ENCODE measurements at regions not wholly inside any gene's neighbourhood (a gene's known extent, or its start where the extent isn't known, plus 50 kb on each side); places are given as distances from the start of the nearest gene placed in this dataset.

GRCh38 chr2:14827226-14828023, 194.9 kb downstream of the LRATD1 start:
- H3K36me3 Mint-ChIP-seq (ENCODE audit: low read depth), result no peaks in the 10 kb centered on the region

GRCh38 chr2:14828223-14828622, 195.7 kb downstream of the LRATD1 start:
- Mint-ChIP-seq H3K27ac (no peak overlapping the region), H3K4me3 (no peak overlapping the region), H3K4me1 (ENCODE audit: low read depth) (no peaks in the 10 kb centered on the region), H3K27me3 (ENCODE audit: low read depth) (no peaks in the 10 kb centered on the region), H3K36me3 (ENCODE audit: low read depth) (no peaks in the 10 kb centered on the region), H3K9me3 (peaks cover 6% of the 10 kb centered on the region)

More at GRCh38 chr2:14827226-14828023, 194.9 kb downstream of the LRATD1 start:
- Mint-ChIP-seq H3K4me3 (no peak overlapping the region), H3K9me3 (peaks cover 8% of the 10 kb centered on the region), H3K27ac (no peak overlapping the region), H3K4me1 (ENCODE audit: low read depth) (no peaks in the 10 kb centered on the region), H3K27me3 (ENCODE audit: low read depth) (no peaks in the 10 kb centered on the region)

GRCh38 chr2:14828968-14829367, 196.5 kb downstream of the LRATD1 start:
- Mint-ChIP-seq H3K27ac (no peak overlapping the region), H3K27me3 (ENCODE audit: low read depth) (no peaks in the 10 kb centered on the region), H3K9me3 (peaks cover 6% of the 10 kb centered on the region), H3K36me3 (ENCODE audit: low read depth) (no peaks in the 10 kb centered on the region), H3K4me1 (ENCODE audit: low read depth) (no peaks in the 10 kb centered on the region), H3K4me3 (no peak overlapping the region)

- Mint-ChIP-seq H3K27ac (no peak overlapping the region), H3K9me3 (no peaks in the 10 kb centered on the region), H3K36me3 (ENCODE audit: low read depth) (no peaks in the 10 kb centered on the region), H3K4me3 (no peak overlapping the region), H3K27me3 (ENCODE audit: low read depth) (no peaks in the 10 kb centered on the region), H3K4me1 (ENCODE audit: low read depth) (no peaks in the 10 kb centered on the region)
Observed at GRCh38 chr2:14831458-14831857, 198.9 kb downstream of the LRATD1 start.

GRCh38 chr2:14843507-14844204, 211.1 kb downstream of the LRATD1 start:
- H3K27me3 Mint-ChIP-seq (ENCODE audit: low read depth), result no peaks in the 10 kb centered on the region
- H3K36me3 Mint-ChIP-seq (ENCODE audit: low read depth), result no peaks in the 10 kb centered on the region
- no peak overlapping the region for H3K27ac Mint-ChIP-seq
- no peak overlapping the region for H3K4me3 Mint-ChIP-seq
- H3K4me1 Mint-ChIP-seq (ENCODE audit: low read depth), result no peaks in the 10 kb centered on the region
- peaks cover 11% of the 10 kb centered on the region for H3K9me3 Mint-ChIP-seq

- no peaks in the 10 kb centered on the region for H3K36me3 Mint-ChIP-seq (ENCODE audit: low read depth)
- H3K4me1 Mint-ChIP-seq (ENCODE audit: low read depth), result no peaks in the 10 kb centered on the region
- H3K4me3 Mint-ChIP-seq, result no peak overlapping the region
- H3K27me3 Mint-ChIP-seq (ENCODE audit: low read depth), result no peaks in the 10 kb centered on the region
- H3K9me3 Mint-ChIP-seq, result peaks cover 7% of the 10 kb centered on the region
- no peak overlapping the region for H3K27ac Mint-ChIP-seq
Observed at GRCh38 chr2:14855751-14856150, 223.2 kb downstream of the LRATD1 start.

GRCh38 chr2:14861181-14861580, 228.7 kb downstream of the LRATD1 start:
- Mint-ChIP-seq H3K27ac (no peak overlapping the region), H3K27me3 (ENCODE audit: low read depth) (no peaks in the 10 kb centered on the region), H3K4me1 (ENCODE audit: low read depth) (no peaks in the 10 kb centered on the region), H3K9me3 (no peaks in the 10 kb centered on the region), H3K36me3 (ENCODE audit: low read depth) (no peaks in the 10 kb centered on the region), H3K4me3 (no peak overlapping the region)

- H3K4me1 Mint-ChIP-seq (ENCODE audit: low read depth), result no peaks in the 10 kb centered on the region
- no peak overlapping the region for H3K4me3 Mint-ChIP-seq
- H3K36me3 Mint-ChIP-seq (ENCODE audit: low read depth), result no peaks in the 10 kb centered on the region
- no peaks in the 10 kb centered on the region for H3K27me3 Mint-ChIP-seq (ENCODE audit: low read depth)
- no peak overlapping the region for H3K27ac Mint-ChIP-seq
- H3K9me3 Mint-ChIP-seq, result peaks cover 7% of the 10 kb centered on the region
Observed at GRCh38 chr2:14866736-14867352, 234.3 kb downstream of the LRATD1 start.

GRCh38 chr2:14867853-14868252, 235.3 kb downstream of the LRATD1 start:
- H3K9me3 Mint-ChIP-seq, result peaks cover 7% of the 10 kb centered on the region
- no peaks in the 10 kb centered on the region for H3K36me3 Mint-ChIP-seq (ENCODE audit: low read depth)
- no peak overlapping the region for H3K4me3 Mint-ChIP-seq
- no peaks in the 10 kb centered on the region for H3K27me3 Mint-ChIP-seq (ENCODE audit: low read depth)
- no peak overlapping the region for H3K27ac Mint-ChIP-seq
- H3K4me1 Mint-ChIP-seq (ENCODE audit: low read depth), result no peaks in the 10 kb centered on the region

GRCh38 chr2:14872779-14873325, 240.3 kb downstream of the LRATD1 start:
- H3K4me3 Mint-ChIP-seq, result no peak overlapping the region
- no peaks in the 10 kb centered on the region for H3K4me1 Mint-ChIP-seq (ENCODE audit: low read depth)
- peaks cover 7% of the 10 kb centered on the region for H3K9me3 Mint-ChIP-seq
- H3K27ac Mint-ChIP-seq, result no peak overlapping the region
- no peaks in the 10 kb centered on the region for H3K36me3 Mint-ChIP-seq (ENCODE audit: low read depth)
- no peaks in the 10 kb centered on the region for H3K27me3 Mint-ChIP-seq (ENCODE audit: low read depth)

- Mint-ChIP-seq H3K4me3 (no peak overlapping the region), H3K4me1 (ENCODE audit: low read depth) (no peaks in the 10 kb centered on the region), H3K36me3 (ENCODE audit: low read depth) (no peaks in the 10 kb centered on the region), H3K27me3 (ENCODE audit: low read depth) (no peaks in the 10 kb centered on the region), H3K9me3 (no peaks in the 10 kb centered on the region), H3K27ac (no peak overlapping the region)
Observed at GRCh38 chr2:14881651-14882327, 249.3 kb downstream of the LRATD1 start.

- no peaks in the 10 kb centered on the region for H3K9me3 Mint-ChIP-seq
- H3K27me3 Mint-ChIP-seq (ENCODE audit: low read depth), result no peaks in the 10 kb centered on the region
- no peaks in the 10 kb centered on the region for H3K36me3 Mint-ChIP-seq (ENCODE audit: low read depth)
- no peak overlapping the region for H3K4me3 Mint-ChIP-seq
- H3K4me1 Mint-ChIP-seq (ENCODE audit: low read depth), result no peaks in the 10 kb centered on the region
- H3K27ac Mint-ChIP-seq, result no peak overlapping the region
Observed at GRCh38 chr2:14884651-14885050, 252.1 kb downstream of the LRATD1 start.

GRCh38 chr2:14891546-14891945, 259.0 kb downstream of the LRATD1 start:
- H3K36me3 Mint-ChIP-seq (ENCODE audit: low read depth), result no peaks in the 10 kb centered on the region
- no peak overlapping the region for H3K27ac Mint-ChIP-seq
- H3K4me1 Mint-ChIP-seq (ENCODE audit: low read depth), result no peaks in the 10 kb centered on the region
- H3K9me3 Mint-ChIP-seq, result no peaks in the 10 kb centered on the region
- no peaks in the 10 kb centered on the region for H3K27me3 Mint-ChIP-seq (ENCODE audit: low read depth)
- H3K4me3 Mint-ChIP-seq, result no peak overlapping the region

GRCh38 chr2:14896330-14897030, 264.0 kb downstream of the LRATD1 start:
- H3K27ac Mint-ChIP-seq, result no peak overlapping the region
- H3K9me3 Mint-ChIP-seq, result no peaks in the 10 kb centered on the region
- H3K4me1 Mint-ChIP-seq (ENCODE audit: low read depth), result no peaks in the 10 kb centered on the region
- no peaks in the 10 kb centered on the region for H3K27me3 Mint-ChIP-seq (ENCODE audit: low read depth)
- no peak overlapping the region for H3K4me3 Mint-ChIP-seq
- H3K36me3 Mint-ChIP-seq (ENCODE audit: low read depth), result no peaks in the 10 kb centered on the region

All from T-helper 1 cell treated with Interleukin-12 subunit alpha and Interleukin-12 subunit beta and Interleukin-4 antibody, amounts not matched to agents 30 μg/mL and 1 μg/mL, for 36 hours (primary cell).